ENCODE measurements at regions not wholly inside any gene's neighbourhood (a gene's known extent, or its start where the extent isn't known, plus 50 kb on each side); places are given as distances from the start of the nearest gene placed in this dataset.
"Not testable (repeated sequence)": the region's sequence is repeated elsewhere in the genome, so short reads cannot be mapped to it uniquely, and the experiment has no call there.

GRCh38 chr6:96436398-96436797 is 85.2 kb upstream of the UFL1 start:
- Histone ChIP-seq H3K9ac (ENCODE audit: low read length) (no peak overlapping the region), H3K36me3 (ENCODE audit: insufficient read depth, low read length) (no peaks in the 10 kb centered on the region), H3K79me2 (ENCODE audit: insufficient read depth, low read length) (no peaks in the 10 kb centered on the region), H4K20me1 (ENCODE audit: insufficient read depth, low read length) (no peaks in the 10 kb centered on the region), H3K9me3 (ENCODE audit: insufficient read depth, low read depth, low read length) (peaks cover 3% of the 10 kb centered on the region), H2AFZ (ENCODE audit: low read depth, low read length) (no peak overlapping the region), H3K4me2 (ENCODE audit: low read length) (no peak overlapping the region), H3K4me1 (ENCODE audit: insufficient read depth, low read length) (no peaks in the 10 kb centered on the region), H3K27ac (ENCODE audit: low read depth, low read length) (no peak overlapping the region), H3K27me3 (ENCODE audit: insufficient read depth, low read length) (no peaks in the 10 kb centered on the region), H3K4me3 (ENCODE audit: insufficient read depth, low read depth, low read length) (no peak overlapping the region)
- DNase-seq (ENCODE audit: low read depth), result no peak
- Mint-ChIP-seq H3K36me3 (ENCODE audit: low read depth, unreplicated experiment) (no peaks in the 10 kb centered on the region), H3K27me3 (ENCODE audit: low read depth, unreplicated experiment) (no peaks in the 10 kb centered on the region), H3K27ac (ENCODE audit: unreplicated experiment) (no peak overlapping the region), H3K9me3 (ENCODE audit: unreplicated experiment) (peaks cover 20% of the 10 kb centered on the region), H3K4me1 (ENCODE audit: low read depth, unreplicated experiment) (no peaks in the 10 kb centered on the region), H3K4me3 (ENCODE audit: unreplicated experiment) (no peak overlapping the region)
- FAIRE-seq, result no peak
- TF ChIP-seq EZH2 (IDR thresholded peaks at IDR 0.05; ENCODE audit: insufficient read depth, low read length) (no peak), CTCF (IDR thresholded peaks at IDR 0.05; ENCODE audit: insufficient read depth, low read depth, low read length) (no peak)

- H3K9me3 ChIP-seq (ENCODE audit: insufficient read depth, low read depth, low read length); H3K4me3 Mint-ChIP-seq (ENCODE audit: unreplicated experiment); H3K79me2 ChIP-seq (ENCODE audit: insufficient read depth, low read length); H3K27me3 ChIP-seq (ENCODE audit: insufficient read depth, low read length); H3K36me3 Mint-ChIP-seq (ENCODE audit: low read depth, unreplicated experiment); H3K4me1 ChIP-seq (ENCODE audit: insufficient read depth, low read length); H3K27ac ChIP-seq (ENCODE audit: low read depth, low read length); FAIRE-seq; H2AFZ ChIP-seq (ENCODE audit: low read depth, low read length); DNase-seq (ENCODE audit: low read depth); H3K27ac Mint-ChIP-seq (ENCODE audit: unreplicated experiment); H3K4me2 ChIP-seq (ENCODE audit: low read length); H3K4me1 Mint-ChIP-seq (ENCODE audit: low read depth, unreplicated experiment); H3K4me3 ChIP-seq (ENCODE audit: insufficient read depth, low read depth, low read length); H4K20me1 ChIP-seq (ENCODE audit: insufficient read depth, low read length); H3K9ac ChIP-seq (ENCODE audit: low read length); H3K36me3 ChIP-seq (ENCODE audit: insufficient read depth, low read length); H3K27me3 Mint-ChIP-seq (ENCODE audit: low read depth, unreplicated experiment): not testable (repeated sequence)
- H3K9me3 Mint-ChIP-seq (ENCODE audit: unreplicated experiment), result peaks cover 20% of the 10 kb centered on the region
These were observed 84.4 kb upstream of the UFL1 start for GRCh38 chr6:96437228-96437627.

GRCh38 chr6:96450082-96450769 is 71.4 kb upstream of the UFL1 start:
- H3K27ac Mint-ChIP-seq (ENCODE audit: unreplicated experiment), result no peak overlapping the region
- H3K36me3 Mint-ChIP-seq (ENCODE audit: low read depth, unreplicated experiment), result no peaks in the 10 kb centered on the region
- peaks cover 8% of the 10 kb centered on the region for H3K4me1 Mint-ChIP-seq (ENCODE audit: low read depth, unreplicated experiment)
- Histone ChIP-seq H4K20me1 (ENCODE audit: insufficient read depth, low read length) (no peaks in the 10 kb centered on the region), H3K27ac (ENCODE audit: low read depth, low read length) (no peak overlapping the region), H3K79me2 (ENCODE audit: insufficient read depth, low read length) (no peaks in the 10 kb centered on the region), H3K27me3 (ENCODE audit: insufficient read depth, low read length) (no peaks in the 10 kb centered on the region), H3K4me2 (ENCODE audit: low read length) (no peak overlapping the region), H3K4me1 (ENCODE audit: insufficient read depth, low read length) (no peaks in the 10 kb centered on the region), H3K4me3 (ENCODE audit: insufficient read depth, low read depth, low read length) (no peak overlapping the region), H3K9ac (ENCODE audit: low read length) (no peak overlapping the region), H2AFZ (ENCODE audit: low read depth, low read length) (no peak overlapping the region), H3K36me3 (ENCODE audit: insufficient read depth, low read length) (no peaks in the 10 kb centered on the region), H3K9me3 (ENCODE audit: insufficient read depth, low read depth, low read length) (no peaks in the 10 kb centered on the region)
- peaks cover 4% of the 10 kb centered on the region for H3K9me3 Mint-ChIP-seq (ENCODE audit: unreplicated experiment)
- TF ChIP-seq EZH2 (IDR thresholded peaks at IDR 0.05; ENCODE audit: insufficient read depth, low read length), result no peak
- no peak for TF ChIP-seq CTCF (IDR thresholded peaks at IDR 0.05; ENCODE audit: insufficient read depth, low read depth, low read length)
- no peak overlapping the region for H3K4me3 Mint-ChIP-seq (ENCODE audit: unreplicated experiment)
- no peaks in the 10 kb centered on the region for H3K27me3 Mint-ChIP-seq (ENCODE audit: low read depth, unreplicated experiment)
- no peak for FAIRE-seq
- no peak for DNase-seq (ENCODE audit: low read depth)

Measured in astrocyte (in vitro differentiated cells and primary cell).